Ovary (tissue), 3 donors: ENCODE measurements at regions not wholly inside any gene's neighbourhood (a gene's known extent, or its start where the extent isn't known, plus 50 kb on each side); places are given as distances from the start of the nearest gene placed in this dataset.

Source experiments
- CTCF ChIP-seq, 3 donors: fragments of 450-650 bp in 2 of 3; fragments of 200-600 bp in 1 of 3; IDR thresholded peaks; one replicate each; pipeline versions ENCODE4 v1.5.1 to v1.8.0; 2016 to 2022; ENCODE audit warnings: antibody characterized with exemption in 3 of 3, mild to moderate bottlenecking in 1 of 3
- EP300 ChIP-seq: sonication (generic); formaldehyde crosslinking; IDR thresholded peaks from one replicate; pipeline ENCODE4 v1.6.1; 2017; ENCODE audit warnings: antibody characterized with exemption
- POLR2A ChIP-seq: fragments of 450-650 bp; IDR thresholded peaks from one replicate; pipeline ENCODE4 v1.6.1; 2017; ENCODE audit warnings: antibody characterized with exemption, mild to moderate bottlenecking, moderate library complexity
- donor health status: DM: no; HTN: no; CAD: no.

GRCh38 chr3:38907426-38907825 lies 91.4 kb upstream of the SCN10A start:
- no peak for TF ChIP-seq CTCF (IDR thresholded peaks at IDR 0.05)
- no peak for TF ChIP-seq POLR2A
- no peak for TF ChIP-seq EP300
